ENCODE measurements at regions not wholly inside any gene's neighbourhood (a gene's known extent, or its start where the extent isn't known, plus 50 kb on each side); places are given as distances from the start of the nearest gene placed in this dataset.

GRCh38 chr10:81042647-81043046 is 504.9 kb downstream of the SH2D4B start:
- no peaks in the 10 kb centered on the region for H3K4me1 ChIP-seq (ENCODE audit: control insufficient read depth in 2 of 2, insufficient read depth in 2 of 2, low read length in 2 of 2)
- intact Hi-C loops (cut with micrococcal nuclease) = no loop called here
- H2AFZ ChIP-seq (ENCODE audit: insufficient read depth, low read depth, low read length, poor library complexity, severe bottlenecking) = no peak overlapping the region
- no peak overlapping the region for H3K27ac Mint-ChIP-seq
- TF ChIP-seq CTCF (IDR thresholded peaks at IDR 0.05) = no peak
- no peak for TF ChIP-seq EZH2 (IDR thresholded peaks at IDR 0.05; ENCODE audit: borderline replicate concordance, insufficient read depth, low read depth, low read length, poor library complexity, severe bottlenecking)
- H3K4me2 ChIP-seq (replicated peaks; ENCODE audit: low read depth, low read length, poor library complexity, severe bottlenecking) = no peak overlapping the region
- ATAC-seq (ENCODE audit: low read depth) = no peak
- H3K9me3 ChIP-seq (ENCODE audit: control extremely low read depth in 1 of 3, control insufficient read depth in 2 of 3, insufficient read depth in 1 of 3, low read length in 2 of 3) = peaks cover 0 to 2% (median 0%) of the 10 kb centered on the region in 3 donors
- H3K27me3 Mint-ChIP-seq = no peaks in the 10 kb centered on the region
- H3K4me3 Mint-ChIP-seq = no peak overlapping the region
- ChIA-PET CTCF (no interaction called here), POLR2A (no interaction called here)
- H3K9ac ChIP-seq (ENCODE audit: low read length) = no peak overlapping the region
- H3K27ac ChIP-seq (ENCODE audit: low read length in 2 of 2) = no peak overlapping the region
- 100% methylated on average over 2 of the region's 2 CpGs for WGBS (ENCODE audit: insufficient coverage)
- H3K9me3 Mint-ChIP-seq (ENCODE audit: insufficient read depth) = no peaks in the 10 kb centered on the region
- no peaks in the 10 kb centered on the region for H4K20me1 ChIP-seq (ENCODE audit: control insufficient read depth, insufficient read depth, low read length, poor library complexity, severe bottlenecking)
- H3K79me2 ChIP-seq (ENCODE audit: control insufficient read depth, insufficient read depth, low read length) = no peaks in the 10 kb centered on the region
- H3K4me3 ChIP-seq (ENCODE audit: control extremely low read depth in 1 of 5, extremely low read depth in 1 of 5, insufficient read depth in 1 of 5, low read depth in 2 of 5, low read length in 4 of 5) = no peak overlapping the region
- no peak for DNase-seq
- H3K27me3 ChIP-seq (replicated peaks in 1 of 4; ENCODE audit: control extremely low read depth in 1 of 4, control insufficient read depth in 3 of 4, insufficient read depth in 4 of 4, low read length in 3 of 4) = no peaks in the 10 kb centered on the region
- no peaks in the 10 kb centered on the region for H3K36me3 ChIP-seq (replicated peaks in 1 of 2; ENCODE audit: control extremely low read depth in 1 of 2, control insufficient read depth in 1 of 2, extremely low read depth in 1 of 2, insufficient read depth in 2 of 2, low read length in 1 of 2)
- H3K4me1 Mint-ChIP-seq = no peaks in the 10 kb centered on the region

- H3K27ac Mint-ChIP-seq = no peak overlapping the region
- H3K36me3 ChIP-seq (replicated peaks in 1 of 2; ENCODE audit: control extremely low read depth in 1 of 2, control insufficient read depth in 1 of 2, extremely low read depth in 1 of 2, insufficient read depth in 2 of 2, low read length in 1 of 2) = no peaks in the 10 kb centered on the region
- DNase-seq (no peak), ATAC-seq (ENCODE audit: low read depth) (no peak)
- no peak overlapping the region for H2AFZ ChIP-seq (ENCODE audit: insufficient read depth, low read depth, low read length, poor library complexity, severe bottlenecking)
- H3K79me2 ChIP-seq (ENCODE audit: control insufficient read depth, insufficient read depth, low read length) = no peaks in the 10 kb centered on the region
- no peak overlapping the region for H3K4me3 Mint-ChIP-seq
- CTCF ChIA-PET = no interaction called here
- TF ChIP-seq EZH2 (IDR thresholded peaks at IDR 0.05; ENCODE audit: borderline replicate concordance, insufficient read depth, low read depth, low read length, poor library complexity, severe bottlenecking) = no peak
- no peak for TF ChIP-seq CTCF (IDR thresholded peaks at IDR 0.05)
- H3K27ac ChIP-seq (ENCODE audit: low read length in 2 of 2) = no peak overlapping the region
- no peaks in the 10 kb centered on the region for H3K27me3 ChIP-seq (replicated peaks in 1 of 4; ENCODE audit: control extremely low read depth in 1 of 4, control insufficient read depth in 3 of 4, insufficient read depth in 4 of 4, low read length in 3 of 4)
- no peaks in the 10 kb centered on the region for H4K20me1 ChIP-seq (ENCODE audit: control insufficient read depth, insufficient read depth, low read length, poor library complexity, severe bottlenecking)
- H3K4me3 ChIP-seq (ENCODE audit: control extremely low read depth in 1 of 5, extremely low read depth in 1 of 5, insufficient read depth in 1 of 5, low read depth in 2 of 5, low read length in 4 of 5) = no peak overlapping the region
- H3K4me1 Mint-ChIP-seq = no peaks in the 10 kb centered on the region
- H3K9me3 ChIP-seq (ENCODE audit: control extremely low read depth in 1 of 3, control insufficient read depth in 2 of 3, insufficient read depth in 1 of 3, low read length in 2 of 3) = no peaks in the 10 kb centered on the region
- 100% methylated on average over 1 of the region's 1 CpG for WGBS (ENCODE audit: insufficient coverage)
- POLR2A ChIA-PET = no interaction called here
- no peaks in the 10 kb centered on the region for H3K9me3 Mint-ChIP-seq (ENCODE audit: insufficient read depth)
- no peak overlapping the region for H3K4me2 ChIP-seq (replicated peaks; ENCODE audit: low read depth, low read length, poor library complexity, severe bottlenecking)
- H3K4me1 ChIP-seq (ENCODE audit: control insufficient read depth in 2 of 2, insufficient read depth in 2 of 2, low read length in 2 of 2) = no peaks in the 10 kb centered on the region
- intact Hi-C loops (cut with micrococcal nuclease) = no loop called here
- H3K27me3 Mint-ChIP-seq = no peaks in the 10 kb centered on the region
- no peak overlapping the region for H3K9ac ChIP-seq (ENCODE audit: low read length)
Measured at GRCh38 chr10:81065474-81065873, 527.8 kb downstream of the SH2D4B start.

Data from B cell (primary cell).